Activated naive CD8-positive, alpha-beta T cell treated with anti-CD3 and anti-CD28 coated beads, Interleukin-2, amount 50 U/mL, for 24 hours (primary cell): ENCODE measurements at regions not wholly inside any gene's neighbourhood (a gene's known extent, or its start where the extent isn't known, plus 50 kb on each side); places are given as distances from the start of the nearest gene placed in this dataset.

Source experiments
- ATAC-seq: fragments of 150-1000 bp; cut with Tn5 transposase; one replicate; pipeline ENCODE4 v1.10.0; 2021
- DNase-seq: peaks from one replicate; pipeline ENCODE4 v3.0.0; 2021
- H3K27ac Mint-ChIP-seq: one replicate; pipeline ENCODE4 v1.8.0; 2021; ENCODE audit warnings: mild to moderate bottlenecking, mixed read lengths
- H3K27me3 Mint-ChIP-seq: one replicate; pipeline ENCODE4 v1.8.0; 2021; ENCODE audit warnings: mixed read lengths
- H3K36me3 Mint-ChIP-seq: one replicate; pipeline ENCODE4 v1.8.0; 2021; ENCODE audit warnings: low read depth, mixed read lengths
- H3K4me1 Mint-ChIP-seq: one replicate; pipeline ENCODE4 v1.8.0; 2021; ENCODE audit warnings: mixed read lengths
- H3K4me3 Mint-ChIP-seq: one replicate; pipeline ENCODE4 v1.8.0; 2021; ENCODE audit warnings: mild to moderate bottlenecking, moderate library complexity, mixed read lengths
- H3K9me3 Mint-ChIP-seq: one replicate; pipeline ENCODE4 v1.8.0; 2021; ENCODE audit warnings: mixed read lengths

- ATAC-seq = no peak
- H3K4me1 Mint-ChIP-seq = no peaks in the 10 kb centered on the region
- no peak for DNase-seq
- no peak overlapping the region for H3K4me3 Mint-ChIP-seq
- no peak overlapping the region for H3K27ac Mint-ChIP-seq
- H3K9me3 Mint-ChIP-seq = no peaks in the 10 kb centered on the region
- H3K36me3 Mint-ChIP-seq = no peaks in the 10 kb centered on the region
- peaks cover 26% of the 10 kb centered on the region for H3K27me3 Mint-ChIP-seq
Observed at GRCh38 chr3:24831221-24831620, 336.6 kb upstream of the THRB start.

- H3K27ac Mint-ChIP-seq = no peak overlapping the region
- no peak for ATAC-seq
- H3K27me3 Mint-ChIP-seq = peaks cover 22% of the 10 kb centered on the region
- no peaks in the 10 kb centered on the region for H3K4me1 Mint-ChIP-seq
- no peaks in the 10 kb centered on the region for H3K36me3 Mint-ChIP-seq
- H3K4me3 Mint-ChIP-seq = no peak overlapping the region
- no peaks in the 10 kb centered on the region for H3K9me3 Mint-ChIP-seq
- DNase-seq = no peak
Observed at GRCh38 chr3:24832891-24833290, 338.2 kb upstream of the THRB start.

GRCh38 chr3:24834442-24834841 is 339.8 kb upstream of the THRB start:
- Mint-ChIP-seq H3K27me3 (peaks cover 11% of the 10 kb centered on the region), H3K4me3 (no peak overlapping the region), H3K9me3 (no peaks in the 10 kb centered on the region), H3K36me3 (no peaks in the 10 kb centered on the region), H3K27ac (no peak overlapping the region), H3K4me1 (no peaks in the 10 kb centered on the region)
- no peak for ATAC-seq
- DNase-seq = no peak

- H3K27ac Mint-ChIP-seq = no peak overlapping the region
- no peak for DNase-seq
- no peak overlapping the region for H3K4me3 Mint-ChIP-seq
- peaks cover 3% of the 10 kb centered on the region for H3K27me3 Mint-ChIP-seq
- H3K9me3 Mint-ChIP-seq = no peaks in the 10 kb centered on the region
- no peaks in the 10 kb centered on the region for H3K36me3 Mint-ChIP-seq
- H3K4me1 Mint-ChIP-seq = no peaks in the 10 kb centered on the region
- no peak for ATAC-seq
Observed at GRCh38 chr3:24835510-24835909, 340.9 kb upstream of the THRB start.

GRCh38 chr3:24837601-24838000 is 343.0 kb upstream of the THRB start:
- H3K27ac Mint-ChIP-seq = no peak overlapping the region
- ATAC-seq = no peak
- no peak for DNase-seq
- no peaks in the 10 kb centered on the region for H3K4me1 Mint-ChIP-seq
- no peak overlapping the region for H3K4me3 Mint-ChIP-seq
- H3K27me3 Mint-ChIP-seq = peaks cover 2% of the 10 kb centered on the region
- H3K36me3 Mint-ChIP-seq = no peaks in the 10 kb centered on the region
- no peaks in the 10 kb centered on the region for H3K9me3 Mint-ChIP-seq

GRCh38 chr3:24838533-24838932 is 343.9 kb upstream of the THRB start:
- Mint-ChIP-seq H3K9me3 (no peaks in the 10 kb centered on the region), H3K36me3 (no peaks in the 10 kb centered on the region), H3K27ac (no peak overlapping the region), H3K4me3 (no peak overlapping the region), H3K27me3 (no peaks in the 10 kb centered on the region), H3K4me1 (no peaks in the 10 kb centered on the region)
- ATAC-seq = no peak
- no peak for DNase-seq

- H3K9me3 Mint-ChIP-seq = peaks cover 4% of the 10 kb centered on the region
- DNase-seq (no peak), ATAC-seq (no peak)
- H3K36me3 Mint-ChIP-seq = no peaks in the 10 kb centered on the region
- no peak overlapping the region for H3K4me3 Mint-ChIP-seq
- H3K27me3 Mint-ChIP-seq = no peaks in the 10 kb centered on the region
- H3K4me1 Mint-ChIP-seq = no peaks in the 10 kb centered on the region
- no peak overlapping the region for H3K27ac Mint-ChIP-seq
Observed at GRCh38 chr3:24843955-24844354, 349.3 kb upstream of the THRB start.

GRCh38 chr3:24845524-24846155 is 351.0 kb upstream of the THRB start:
- Mint-ChIP-seq H3K4me3 (no peak overlapping the region), H3K27ac (no peak overlapping the region), H3K27me3 (no peaks in the 10 kb centered on the region), H3K9me3 (peaks cover 4% of the 10 kb centered on the region), H3K4me1 (no peaks in the 10 kb centered on the region), H3K36me3 (no peaks in the 10 kb centered on the region)
- DNase-seq (no peak), ATAC-seq (no peak)

GRCh38 chr3:24846286-24846860 is 351.7 kb upstream of the THRB start:
- H3K36me3 Mint-ChIP-seq = no peaks in the 10 kb centered on the region
- no peaks in the 10 kb centered on the region for H3K27me3 Mint-ChIP-seq
- DNase-seq (no peak), ATAC-seq (no peak)
- H3K9me3 Mint-ChIP-seq = peaks cover 4% of the 10 kb centered on the region
- no peaks in the 10 kb centered on the region for H3K4me1 Mint-ChIP-seq
- H3K4me3 Mint-ChIP-seq = no peak overlapping the region
- H3K27ac Mint-ChIP-seq = no peak overlapping the region

- DNase-seq (no peak), ATAC-seq (no peak)
- no peaks in the 10 kb centered on the region for H3K4me1 Mint-ChIP-seq
- no peak overlapping the region for H3K27ac Mint-ChIP-seq
- no peaks in the 10 kb centered on the region for H3K27me3 Mint-ChIP-seq
- H3K36me3 Mint-ChIP-seq = no peaks in the 10 kb centered on the region
- H3K4me3 Mint-ChIP-seq = no peak overlapping the region
- H3K9me3 Mint-ChIP-seq = no peaks in the 10 kb centered on the region
Observed at GRCh38 chr3:24850245-24850644, 355.6 kb upstream of the THRB start.

- ATAC-seq (no peak), DNase-seq (no peak)
- Mint-ChIP-seq H3K4me3 (no peak overlapping the region), H3K4me1 (no peaks in the 10 kb centered on the region), H3K36me3 (no peaks in the 10 kb centered on the region), H3K27ac (no peak overlapping the region), H3K9me3 (no peaks in the 10 kb centered on the region), H3K27me3 (no peaks in the 10 kb centered on the region)
Observed at GRCh38 chr3:24853685-24854490, 359.2 kb upstream of the THRB start.

- DNase-seq (no peak), ATAC-seq (no peak)
- Mint-ChIP-seq H3K27ac (no peak overlapping the region), H3K4me1 (no peaks in the 10 kb centered on the region), H3K27me3 (no peaks in the 10 kb centered on the region), H3K9me3 (no peaks in the 10 kb centered on the region), H3K4me3 (no peak overlapping the region), H3K36me3 (no peaks in the 10 kb centered on the region)
Observed at GRCh38 chr3:24854748-24855147, 360.1 kb upstream of the THRB start.

- ATAC-seq (no peak), DNase-seq (no peak)
- Mint-ChIP-seq H3K27ac (no peak overlapping the region), H3K9me3 (peaks cover 4% of the 10 kb centered on the region), H3K27me3 (no peaks in the 10 kb centered on the region), H3K36me3 (no peaks in the 10 kb centered on the region), H3K4me3 (no peak overlapping the region), H3K4me1 (no peaks in the 10 kb centered on the region)
Observed at GRCh38 chr3:24857945-24858344, 363.3 kb upstream of the THRB start.

- no peaks in the 10 kb centered on the region for H3K4me1 Mint-ChIP-seq
- H3K36me3 Mint-ChIP-seq = no peaks in the 10 kb centered on the region
- no peak overlapping the region for H3K4me3 Mint-ChIP-seq
- no peak for ATAC-seq
- peaks cover 8% of the 10 kb centered on the region for H3K9me3 Mint-ChIP-seq
- no peak for DNase-seq
- no peak overlapping the region for H3K27ac Mint-ChIP-seq
- no peaks in the 10 kb centered on the region for H3K27me3 Mint-ChIP-seq
Observed at GRCh38 chr3:24863215-24863614, 368.6 kb upstream of the THRB start.

- DNase-seq (no peak), ATAC-seq (no peak)
- no peaks in the 10 kb centered on the region for H3K4me1 Mint-ChIP-seq
- H3K27ac Mint-ChIP-seq = no peak overlapping the region
- no peak overlapping the region for H3K4me3 Mint-ChIP-seq
- H3K27me3 Mint-ChIP-seq = no peaks in the 10 kb centered on the region
- peaks cover 4% of the 10 kb centered on the region for H3K9me3 Mint-ChIP-seq
- no peaks in the 10 kb centered on the region for H3K36me3 Mint-ChIP-seq
Observed at GRCh38 chr3:24867783-24868182, 373.1 kb upstream of the THRB start.
